H1 (cell line): ENCODE measurements at regions not wholly inside any gene's neighbourhood (a gene's known extent, or its start where the extent isn't known, plus 50 kb on each side); places are given as distances from the start of the nearest gene placed in this dataset.

ENCODE experiments used
- ASH2L ChIP-seq: fragments of 200-600, 300-600 bp; sonication (generic); IDR thresholded peaks from one replicate; pipeline ENCODE4 v1.7.1; 2017; ENCODE audit warnings: low read length
- ATF2 ChIP-seq: IDR thresholded peaks from 2 replicates; pipeline ENCODE4 v1.6.1; 2012; ENCODE audit warnings: low read length, inconsistent platforms
- BACH1 ChIP-seq: IDR thresholded peaks from 2 replicates; pipeline ENCODE4 v1.6.1; 2012; ENCODE audit warnings: low read length, improper control_type of control experiment
- HDAC6 ChIP-seq: IDR thresholded peaks from one replicate; pipeline ENCODE4 v1.7.1; 2012; ENCODE audit warnings: low read depth, mild to moderate bottlenecking, inconsistent platforms, low read length, moderate library complexity
- JUN ChIP-seq: IDR thresholded peaks from 2 replicates; pipeline ENCODE4 v1.6.1; 2011; ENCODE audit warnings: low read depth, mild to moderate bottlenecking, improper control_type of control experiment, low read length
- MAX ChIP-seq: IDR thresholded peaks from 2 replicates; pipeline ENCODE4 v1.6.1; 2012; ENCODE audit warnings: inconsistent platforms
- POLR2A ChIP-seq, 2 experiments: IDR thresholded peaks; 1 replicate in 1 of 2; 2 replicates in 1 of 2; pipeline ENCODE4 v1.6.1; 2011; ENCODE audit warnings: low read depth in 2 of 2, low read length in 2 of 2, mild to moderate bottlenecking in 2 of 2; ENCODE audit errors: control extremely low read depth in 1 of 2
- RNF2 ChIP-seq: fragments of 200-900, 300-1000 bp; sonication (generic); IDR thresholded peaks from 2 replicates; pipeline ENCODE4 v1.7.1; 2016; ENCODE audit warnings: borderline replicate concordance, low read depth, mild to moderate bottlenecking, antibody characterized with exemption, low read length; ENCODE audit not compliant: poor library complexity, severe bottlenecking; ENCODE audit errors: missing control alignments
- RXRA ChIP-seq: IDR thresholded peaks from 2 replicates; pipeline ENCODE4 v1.6.1; 2011; ENCODE audit warnings: low read depth, mild to moderate bottlenecking, low read length, moderate library complexity; ENCODE audit not compliant: insufficient read depth
- SIN3A ChIP-seq, 2 experiments: IDR thresholded peaks in 1 of 2; conservative IDR thresholded peaks in 1 of 2; 2 replicates each; pipeline ENCODE4 v1.6.1; 2011 to 2012; ENCODE audit warnings: low read length in 2 of 2, improper control_type of control experiment in 1 of 2, low read depth in 1 of 2, mild to moderate bottlenecking in 1 of 2
- SIX5 ChIP-seq: IDR thresholded peaks from 2 replicates; pipeline ENCODE4 v1.6.1; 2011; ENCODE audit warnings: mild to moderate bottlenecking, low read depth, low read length
- TAF1 ChIP-seq: IDR thresholded peaks from 2 replicates; pipeline ENCODE4 v1.6.1; 2011; ENCODE audit warnings: mild to moderate bottlenecking, low read depth, low read length
- TAF7 ChIP-seq: optimal IDR thresholded peaks from 2 replicates; pipeline ENCODE3; 2011; ENCODE audit warnings: low read depth, mild to moderate bottlenecking, inconsistent platforms, low read length, moderate library complexity, borderline replicate concordance
- TCF12 ChIP-seq: IDR thresholded peaks from 2 replicates; pipeline ENCODE4 v1.6.1; 2011; ENCODE audit warnings: low read depth, mild to moderate bottlenecking, low read length
- TF ChIP-seq, protein P1 (sequence below): IDR thresholded peaks from 2 replicates; pipeline ENCODE4 v1.6.1; 2011; ENCODE audit warnings: low read depth, mild to moderate bottlenecking, low read length; ENCODE audit not compliant: insufficient read depth

- TF ChIP-seq RNF2 (no peak), SIN3A (conservative IDR thresholded peaks at IDR 0.05 in 1 of 2, IDR thresholded peaks at IDR 0.05 in 1 of 2; ENCODE audit: low read depth in 1 of 2, low read length in 2 of 2) (peak in 1 of 2 experiments; percentile 78; a peak in 2 of 4 replicates), TAF7 (no peak), SIX5 (no peak), ATF2 (0 out of 2 replicates have a peak, but pooled peaks have one; percentile 52), HDAC6 (no peak), RXRA (no peak), BACH1 (no peak), POLR2A (IDR thresholded peaks at IDR 0.05; ENCODE audit: control extremely low read depth in 1 of 2, low read depth in 2 of 2, low read length in 2 of 2) (no peak), ASH2L (peak; percentile 90), JUN (no peak), TAF1 (0 out of 2 replicates have a peak, but pooled peaks have one; percentile 28), TCF12 (no peak), MAX (peak; percentile 68)
- TF ChIP-seq, protein P1, sequence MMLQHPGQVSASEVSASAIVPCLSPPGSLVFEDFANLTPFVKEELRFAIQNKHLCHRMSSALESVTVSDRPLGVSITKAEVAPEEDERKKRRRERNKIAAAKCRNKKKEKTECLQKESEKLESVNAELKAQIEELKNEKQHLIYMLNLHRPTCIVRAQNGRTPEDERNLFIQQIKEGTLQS = peak; percentile 78
Observed at GRCh38 chr20:57071283-57071731, 195.1 kb downstream of the BMP7 start (continued).
